KMS-11 (cell line): ENCODE measurements at regions not wholly inside any gene's neighbourhood (a gene's known extent, or its start where the extent isn't known, plus 50 kb on each side); places are given as distances from the start of the nearest gene placed in this dataset.

ENCODE experiments used
- H2AFZ ChIP-seq: fragments of 200-600 bp; sonication (generic); 2 replicates; pipeline ENCODE4 v1.6.1; 2016; ENCODE audit warnings: antibody characterized with exemption, mixed run types, low read depth
- H3K27ac ChIP-seq: fragments of 200-600 bp; sonication (generic); 2 replicates; pipeline ENCODE4 v1.6.1; 2016; ENCODE audit warnings: mild to moderate bottlenecking, mixed run types
- H3K27me3 ChIP-seq: fragments of 200-600 bp; sonication (generic); 2 replicates; pipeline ENCODE4 v1.6.1; 2017; ENCODE audit warnings: mild to moderate bottlenecking, low read depth, mixed run types, moderate library complexity; ENCODE audit not compliant: insufficient read depth
- H3K36me3 ChIP-seq: fragments of 200-600 bp; sonication (generic); 2 replicates; pipeline ENCODE4 v1.6.1; 2017; ENCODE audit warnings: mild to moderate bottlenecking, mixed run types; ENCODE audit not compliant: insufficient read depth
- H3K4me1 ChIP-seq: fragments of 200-600 bp; sonication (generic); 2 replicates; pipeline ENCODE4 v1.6.1; 2016; ENCODE audit warnings: mild to moderate bottlenecking, low read depth, mixed run types; ENCODE audit not compliant: poor library complexity, severe bottlenecking
- H3K4me2 ChIP-seq: fragments of 200-600 bp; sonication (generic); 2 replicates; pipeline ENCODE4 v1.7.0; 2016; ENCODE audit warnings: mild to moderate bottlenecking, mixed run types
- H3K4me3 ChIP-seq: fragments of 200-600 bp; sonication (generic); IDR thresholded peaks from 2 replicates; pipeline ENCODE4 v1.6.1; 2017; ENCODE audit warnings: low read depth, low read length, mixed read lengths; ENCODE audit not compliant: insufficient read depth
- H3K79me2 ChIP-seq: fragments of 200-600 bp; sonication (generic); 2 replicates; pipeline ENCODE4 v1.6.1; 2016; ENCODE audit warnings: low read depth, mixed run types; ENCODE audit not compliant: insufficient read depth
- H3K9ac ChIP-seq: fragments of 200-600 bp; sonication (generic); 2 replicates; pipeline ENCODE4 v1.6.1; 2016; ENCODE audit warnings: mild to moderate bottlenecking, mixed run types
- H4K20me1 ChIP-seq: fragments of 200-600 bp; sonication (generic); 2 replicates; pipeline ENCODE4 v1.6.1; 2016; ENCODE audit warnings: mild to moderate bottlenecking, mixed run types; ENCODE audit not compliant: insufficient read depth
- TF ChIP-seq, protein P1 (sequence below): fragments of 200-600 bp; sonication (generic); conservative IDR thresholded peaks from 2 replicates; pipeline ENCODE4 v1.6.1; 2017; ENCODE audit warnings: low read depth, mild to moderate bottlenecking, antibody characterized with exemption, low read length, moderate library complexity, mixed read lengths

DNA sequence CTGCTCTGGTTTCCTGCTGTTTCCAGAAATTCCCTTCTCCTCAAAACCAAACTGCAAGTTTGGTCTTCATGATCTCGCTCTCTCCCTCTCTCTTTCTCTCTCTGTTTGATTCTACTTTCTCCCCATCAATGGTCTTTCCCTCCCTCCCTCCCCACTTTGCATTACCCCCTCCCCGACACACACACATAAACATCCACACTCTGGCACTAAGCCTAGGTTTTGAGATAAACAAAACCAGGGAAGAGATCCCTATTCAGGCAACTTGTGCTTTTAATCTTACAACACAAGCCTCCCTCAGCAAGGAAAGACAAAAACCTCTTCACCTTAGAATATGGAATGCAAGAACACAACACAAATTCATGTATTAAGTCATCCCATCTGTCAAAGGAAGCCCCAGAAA is 73.5 kb upstream of the PTPRT start:
- Histone ChIP-seq H3K4me3 (no peak overlapping the region), H3K27me3 (no peaks in the 10 kb centered on the region), H3K4me2 (no peak overlapping the region), H4K20me1 (no peaks in the 10 kb centered on the region), H3K4me1 (no peaks in the 10 kb centered on the region), H2AFZ (no peak overlapping the region), H3K36me3 (no peaks in the 10 kb centered on the region; the same call in 1 of the 2 replicates), H3K9ac (no peak overlapping the region), H3K79me2 (no peaks in the 10 kb centered on the region), H3K27ac (no peak overlapping the region)
- TF ChIP-seq, protein P1, sequence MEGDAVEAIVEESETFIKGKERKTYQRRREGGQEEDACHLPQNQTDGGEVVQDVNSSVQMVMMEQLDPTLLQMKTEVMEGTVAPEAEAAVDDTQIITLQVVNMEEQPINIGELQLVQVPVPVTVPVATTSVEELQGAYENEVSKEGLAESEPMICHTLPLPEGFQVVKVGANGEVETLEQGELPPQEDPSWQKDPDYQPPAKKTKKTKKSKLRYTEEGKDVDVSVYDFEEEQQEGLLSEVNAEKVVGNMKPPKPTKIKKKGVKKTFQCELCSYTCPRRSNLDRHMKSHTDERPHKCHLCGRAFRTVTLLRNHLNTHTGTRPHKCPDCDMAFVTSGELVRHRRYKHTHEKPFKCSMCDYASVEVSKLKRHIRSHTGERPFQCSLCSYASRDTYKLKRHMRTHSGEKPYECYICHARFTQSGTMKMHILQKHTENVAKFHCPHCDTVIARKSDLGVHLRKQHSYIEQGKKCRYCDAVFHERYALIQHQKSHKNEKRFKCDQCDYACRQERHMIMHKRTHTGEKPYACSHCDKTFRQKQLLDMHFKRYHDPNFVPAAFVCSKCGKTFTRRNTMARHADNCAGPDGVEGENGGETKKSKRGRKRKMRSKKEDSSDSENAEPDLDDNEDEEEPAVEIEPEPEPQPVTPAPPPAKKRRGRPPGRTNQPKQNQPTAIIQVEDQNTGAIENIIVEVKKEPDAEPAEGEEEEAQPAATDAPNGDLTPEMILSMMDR, result no peak

DNA sequence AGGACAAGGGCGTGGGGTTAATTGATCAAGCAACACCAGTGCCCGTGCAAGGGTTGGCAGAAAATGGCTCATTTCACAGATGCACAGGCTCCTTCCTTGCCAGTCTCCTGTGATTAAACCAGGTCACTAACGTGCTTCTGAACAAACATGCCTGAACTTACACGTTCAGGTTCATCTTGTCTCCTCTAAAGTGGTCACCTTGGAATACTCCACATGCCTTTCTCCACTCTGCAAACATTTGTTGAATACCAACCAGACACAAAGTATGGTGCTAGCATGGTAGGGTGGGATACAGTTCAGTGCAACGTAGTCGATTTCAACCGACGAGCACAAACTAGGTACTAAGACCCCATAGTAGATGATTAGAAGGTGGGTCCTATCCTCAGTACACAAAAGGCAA is 72.6 kb upstream of the PTPRT start:
- Histone ChIP-seq H3K27ac (no peak overlapping the region), H4K20me1 (no peaks in the 10 kb centered on the region), H2AFZ (no peak overlapping the region), H3K27me3 (no peaks in the 10 kb centered on the region), H3K79me2 (no peaks in the 10 kb centered on the region), H3K4me1 (no peaks in the 10 kb centered on the region), H3K9ac (no peak overlapping the region), H3K36me3 (no peaks in the 10 kb centered on the region; the same call in 1 of the 2 replicates), H3K4me2 (no peak overlapping the region), H3K4me3 (no peak overlapping the region)
- TF ChIP-seq, protein P1, result no peak

DNA sequence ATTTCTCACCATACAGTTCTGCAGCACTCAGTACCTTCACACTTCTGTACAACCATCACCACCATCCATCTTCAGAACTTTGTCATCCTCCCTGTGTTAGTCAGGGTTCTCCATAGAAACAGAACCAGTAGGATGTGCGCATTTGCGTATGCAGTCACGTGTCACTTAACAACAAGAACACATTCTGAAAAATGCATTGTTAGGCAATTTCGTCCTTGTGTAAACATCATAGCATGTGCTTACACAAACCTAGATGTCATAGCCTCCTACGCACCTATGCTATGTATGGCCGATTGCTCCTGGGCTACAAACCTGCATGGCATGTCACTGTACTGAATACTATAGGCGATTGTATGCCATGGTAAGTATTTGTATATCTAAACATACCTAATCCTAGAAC is 66.2 kb upstream of the PTPRT start:
- TF ChIP-seq, protein P1, result no peak
- no peak overlapping the region for H3K9ac ChIP-seq
- H3K27ac ChIP-seq, result no peak overlapping the region
- H3K4me2 ChIP-seq, result no peak overlapping the region
- no peaks in the 10 kb centered on the region for H3K79me2 ChIP-seq
- no peaks in the 10 kb centered on the region for H3K27me3 ChIP-seq
- H3K36me3 ChIP-seq, result no peaks in the 10 kb centered on the region
- no peak overlapping the region for H3K4me3 ChIP-seq
- H2AFZ ChIP-seq, result no peak overlapping the region
- no peaks in the 10 kb centered on the region for H4K20me1 ChIP-seq
- H3K4me1 ChIP-seq, result no peaks in the 10 kb centered on the region

DNA sequence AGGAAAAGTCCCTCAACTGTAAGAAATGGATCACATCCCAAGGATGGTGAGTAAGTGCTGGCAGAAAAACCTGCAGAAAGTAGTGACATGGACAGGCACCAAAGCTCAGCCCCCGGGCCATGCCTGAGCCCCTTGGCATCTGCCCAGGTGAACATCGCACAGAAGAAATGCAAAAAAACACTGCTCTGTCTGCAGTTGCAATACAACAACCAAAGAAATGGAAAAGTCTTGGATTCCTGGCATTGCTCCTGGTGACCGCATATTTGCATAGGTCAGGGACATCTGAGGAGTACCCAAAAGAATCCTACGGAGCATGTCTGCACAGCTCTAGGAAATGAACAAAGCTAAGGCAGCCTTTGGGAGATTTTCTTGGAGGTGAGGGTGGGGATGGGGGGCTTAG is 63.1 kb upstream of the PTPRT start:
- Histone ChIP-seq H3K27me3 (no peaks in the 10 kb centered on the region), H2AFZ (no peak overlapping the region), H3K4me3 (no peak overlapping the region), H3K4me1 (no peaks in the 10 kb centered on the region), H3K79me2 (no peaks in the 10 kb centered on the region), H3K27ac (no peak overlapping the region), H3K36me3 (no peaks in the 10 kb centered on the region), H4K20me1 (no peaks in the 10 kb centered on the region), H3K9ac (no peak overlapping the region), H3K4me2 (no peak overlapping the region)
- TF ChIP-seq, protein P1, result no peak
